ENCODE measurements at regions not wholly inside any gene's neighbourhood (a gene's known extent, or its start where the extent isn't known, plus 50 kb on each side); places are given as distances from the start of the nearest gene placed in this dataset.

DNA sequence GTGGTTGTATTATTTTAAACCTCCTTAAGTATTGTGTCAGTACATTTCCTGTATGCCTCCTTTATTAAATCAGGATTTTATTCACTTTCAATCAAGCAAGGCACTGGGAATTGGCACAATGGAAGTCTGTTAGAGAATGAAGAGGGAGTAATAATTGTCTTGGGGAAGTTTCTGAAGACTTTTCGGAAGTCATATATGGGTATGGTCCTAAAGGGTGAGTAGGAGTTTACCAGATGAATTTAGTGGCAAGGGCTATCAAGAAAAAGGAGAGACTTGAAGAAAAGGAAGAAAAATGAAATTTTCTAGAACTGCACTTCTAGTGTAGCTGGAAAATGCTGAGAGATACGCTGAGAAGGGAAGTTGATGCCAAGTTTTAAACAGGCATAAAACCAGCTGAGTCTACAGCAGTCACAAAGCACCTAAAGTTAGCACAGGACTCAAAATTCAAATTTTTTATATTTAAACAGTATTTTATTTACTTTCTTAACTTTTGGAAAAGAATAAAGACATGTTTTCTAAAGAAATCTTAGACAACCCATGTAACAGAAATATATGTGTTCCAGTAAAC is 184.9 kb downstream of the SMC2 start:
- no peak for ATAC-seq (ENCODE audit: low FRiP score)
- TF ChIP-seq, protein P1, sequence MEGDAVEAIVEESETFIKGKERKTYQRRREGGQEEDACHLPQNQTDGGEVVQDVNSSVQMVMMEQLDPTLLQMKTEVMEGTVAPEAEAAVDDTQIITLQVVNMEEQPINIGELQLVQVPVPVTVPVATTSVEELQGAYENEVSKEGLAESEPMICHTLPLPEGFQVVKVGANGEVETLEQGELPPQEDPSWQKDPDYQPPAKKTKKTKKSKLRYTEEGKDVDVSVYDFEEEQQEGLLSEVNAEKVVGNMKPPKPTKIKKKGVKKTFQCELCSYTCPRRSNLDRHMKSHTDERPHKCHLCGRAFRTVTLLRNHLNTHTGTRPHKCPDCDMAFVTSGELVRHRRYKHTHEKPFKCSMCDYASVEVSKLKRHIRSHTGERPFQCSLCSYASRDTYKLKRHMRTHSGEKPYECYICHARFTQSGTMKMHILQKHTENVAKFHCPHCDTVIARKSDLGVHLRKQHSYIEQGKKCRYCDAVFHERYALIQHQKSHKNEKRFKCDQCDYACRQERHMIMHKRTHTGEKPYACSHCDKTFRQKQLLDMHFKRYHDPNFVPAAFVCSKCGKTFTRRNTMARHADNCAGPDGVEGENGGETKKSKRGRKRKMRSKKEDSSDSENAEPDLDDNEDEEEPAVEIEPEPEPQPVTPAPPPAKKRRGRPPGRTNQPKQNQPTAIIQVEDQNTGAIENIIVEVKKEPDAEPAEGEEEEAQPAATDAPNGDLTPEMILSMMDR (IDR thresholded peaks at IDR 0.05) = no peak
- no peak for DNase-seq (ENCODE audit: low spot score)

DNA sequence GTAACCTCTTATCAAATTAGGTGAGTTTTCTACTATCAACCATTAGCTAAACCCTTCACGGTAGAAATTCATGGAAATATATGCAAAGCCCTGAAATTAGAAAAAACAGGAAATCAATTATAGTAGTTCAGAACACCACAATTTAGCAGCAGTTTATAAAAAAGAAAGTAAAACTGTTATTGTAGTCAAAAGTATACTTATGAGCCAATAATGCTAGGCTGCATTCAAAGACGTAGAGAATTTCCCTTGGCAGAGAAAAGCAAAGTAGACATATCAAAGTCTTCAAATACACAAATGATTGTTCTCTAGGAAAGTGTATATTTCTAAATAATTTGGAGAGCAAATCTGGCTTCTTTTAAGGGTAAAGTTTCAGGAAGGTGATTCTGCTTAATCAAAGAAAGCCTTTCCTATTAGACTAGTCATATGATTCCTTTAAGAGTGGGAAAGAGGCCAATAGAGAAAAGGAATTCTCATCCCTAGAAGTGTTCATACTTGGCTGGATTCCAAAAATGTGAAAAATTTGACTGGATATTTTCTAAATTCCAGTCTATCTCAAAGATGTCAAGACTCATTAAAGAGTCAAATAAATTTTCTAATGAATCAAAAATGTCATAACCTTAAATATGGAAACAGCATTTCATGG is 185.5 kb downstream of the SMC2 start:
- TF ChIP-seq, protein P1 (IDR thresholded peaks at IDR 0.05) = no peak
- peak; percentile 70 for ATAC-seq (ENCODE audit: low FRiP score)
- DNase-seq (ENCODE audit: low spot score) = no peak

DNA sequence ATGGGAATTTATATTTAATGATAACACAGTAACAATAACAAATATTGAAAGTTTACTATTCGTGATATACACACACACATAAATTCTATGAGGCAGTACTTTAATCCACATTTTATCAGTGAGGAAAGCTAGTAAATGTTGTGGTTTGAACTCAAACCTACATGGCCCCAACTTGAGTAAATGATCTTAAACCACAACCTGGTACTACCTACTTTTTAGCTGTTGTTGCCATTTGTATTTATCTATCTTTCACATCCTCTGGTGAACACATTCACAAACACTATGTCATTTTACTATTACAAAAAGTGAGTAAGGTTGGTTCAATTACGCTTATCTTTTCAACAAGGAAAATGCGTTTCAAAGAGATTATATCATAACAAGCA is 186.1 kb downstream of the SMC2 start:
- DNase-seq (ENCODE audit: low spot score) (no peak), ATAC-seq (ENCODE audit: low FRiP score) (no peak)
- TF ChIP-seq, protein P1 (IDR thresholded peaks at IDR 0.05) = no peak

DNA sequence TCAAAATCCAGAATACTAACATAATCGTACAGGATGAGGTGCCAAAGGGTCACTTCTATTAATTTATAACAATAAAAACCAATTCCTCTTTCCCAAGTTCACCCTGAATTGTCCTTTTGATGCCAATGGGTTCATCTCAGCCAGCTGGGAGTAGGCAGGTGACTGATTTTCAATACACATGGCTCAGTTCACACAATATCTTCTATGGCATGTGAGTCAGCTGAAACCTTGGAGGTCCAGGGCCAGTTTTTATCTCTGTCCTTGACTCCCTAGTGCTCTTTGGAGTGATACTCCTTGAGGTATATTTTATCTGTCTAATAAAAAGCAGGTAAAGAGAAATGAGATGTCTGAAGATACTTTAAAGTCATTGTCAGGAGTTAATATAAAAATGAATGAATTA is 186.6 kb downstream of the SMC2 start:
- no peak for ATAC-seq (ENCODE audit: low FRiP score)
- TF ChIP-seq, protein P1 (IDR thresholded peaks at IDR 0.05) = no peak
- no peak for DNase-seq (ENCODE audit: low spot score)

DNA sequence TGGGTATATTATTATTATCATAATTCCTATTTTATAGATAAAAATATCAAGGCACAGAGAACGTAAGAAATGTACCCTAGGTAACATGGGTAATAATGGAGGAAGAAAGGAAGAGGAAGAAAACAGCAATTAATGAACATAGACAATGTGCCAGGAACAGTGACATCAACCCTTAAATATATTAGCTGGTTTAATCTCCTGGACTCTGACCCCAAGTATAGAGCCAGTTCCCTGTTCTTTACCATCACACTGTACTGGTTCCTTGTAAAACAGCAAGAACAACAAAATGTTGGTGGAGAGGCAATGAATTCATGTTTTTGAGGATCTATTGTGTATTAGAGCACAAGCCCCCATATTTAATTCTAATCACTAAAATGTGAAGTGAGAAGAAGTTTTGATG is 192.1 kb downstream of the SMC2 start:
- DNase-seq (ENCODE audit: low spot score) (no peak), ATAC-seq (ENCODE audit: low FRiP score) (no peak)
- TF ChIP-seq, protein P1 (IDR thresholded peaks at IDR 0.05) = no peak

DNA sequence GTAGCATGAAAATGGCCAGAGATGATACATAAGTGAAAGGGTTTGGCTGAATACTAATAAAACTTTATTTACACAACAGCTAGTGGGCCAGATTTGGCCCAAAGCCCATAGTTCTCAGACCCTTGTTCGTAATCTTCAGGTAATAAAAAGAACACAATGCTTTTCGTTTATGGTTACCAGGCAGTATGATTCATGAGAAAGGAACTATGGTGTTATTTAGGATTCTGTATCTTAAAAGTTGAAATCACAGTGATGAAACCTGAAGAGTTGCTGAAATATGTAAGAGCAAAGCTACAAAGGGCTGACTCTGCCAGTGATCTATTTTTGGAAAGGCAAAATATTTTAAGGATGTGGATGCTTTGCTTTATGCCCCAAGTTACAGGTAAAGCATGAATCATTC is 192.7 kb downstream of the SMC2 start:
- TF ChIP-seq, protein P1 (IDR thresholded peaks at IDR 0.05) = no peak
- no peak for ATAC-seq (ENCODE audit: low FRiP score)
- no peak for DNase-seq (ENCODE audit: low spot score)

DNA sequence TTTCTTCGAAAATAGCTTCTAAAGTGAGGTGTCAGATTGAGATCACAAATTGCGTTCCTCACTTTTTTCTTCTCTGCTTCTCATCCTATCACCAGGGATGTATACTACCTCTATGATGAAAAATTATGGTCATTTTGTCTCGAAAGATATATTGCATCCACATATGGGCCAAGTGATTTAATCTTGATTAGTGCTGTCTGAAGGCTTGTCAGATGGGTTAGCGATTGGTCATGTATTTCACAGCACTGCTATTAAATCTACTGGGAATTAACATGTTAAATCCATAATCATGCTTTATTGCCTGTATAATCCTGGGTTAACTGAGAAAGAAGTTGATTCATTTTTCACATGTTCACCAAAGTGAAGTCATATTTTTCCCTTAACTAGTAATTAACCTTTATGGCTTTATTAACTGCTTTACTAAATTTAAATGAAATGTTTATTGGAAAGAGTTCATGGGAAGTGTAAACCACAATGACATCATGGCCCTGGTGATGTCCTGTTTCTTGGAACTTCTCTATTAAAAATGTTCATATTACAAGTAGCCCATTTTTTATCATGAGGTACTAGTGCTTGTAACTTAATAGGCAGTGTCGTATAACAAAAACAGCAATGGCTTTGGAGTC is 193.3 kb downstream of the SMC2 start:
- TF ChIP-seq, protein P1 (IDR thresholded peaks at IDR 0.05) = no peak
- no peak for DNase-seq (ENCODE audit: low spot score)
- ATAC-seq (ENCODE audit: low FRiP score) = no peak

Data from omental fat pad (tissue), 3 donors.